MV-4-11 (cell line): ENCODE measurements at regions not wholly inside any gene's neighbourhood (a gene's known extent, or its start where the extent isn't known, plus 50 kb on each side); places are given as distances from the start of the nearest gene placed in this dataset.

Experiments used
- DNase-seq: peaks from one replicate; lab custom pipeline; 2025; lab: John Stamatoyannopoulos, UW

DNA sequence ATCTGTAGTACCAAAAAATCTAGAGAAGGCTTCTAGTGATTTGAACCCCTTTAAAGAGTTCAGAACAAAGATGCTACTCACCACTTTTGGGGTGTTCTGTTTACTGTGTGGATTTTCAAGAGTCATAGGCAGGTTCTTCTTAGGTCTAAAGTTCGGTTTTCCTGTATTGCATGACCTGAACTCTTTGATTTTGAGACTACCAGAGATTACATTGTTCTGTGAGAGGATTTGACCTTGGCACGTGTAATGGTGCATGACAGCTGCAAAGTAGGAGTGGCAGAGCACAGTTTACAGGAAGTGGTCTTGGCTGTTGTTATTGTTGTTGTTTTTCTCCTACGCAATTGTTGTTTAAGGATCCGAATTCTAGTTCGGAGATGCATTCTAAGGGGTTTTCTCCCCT is 592.7 kb downstream of the EPHA7 start:
- no peak for DNase-seq

DNA sequence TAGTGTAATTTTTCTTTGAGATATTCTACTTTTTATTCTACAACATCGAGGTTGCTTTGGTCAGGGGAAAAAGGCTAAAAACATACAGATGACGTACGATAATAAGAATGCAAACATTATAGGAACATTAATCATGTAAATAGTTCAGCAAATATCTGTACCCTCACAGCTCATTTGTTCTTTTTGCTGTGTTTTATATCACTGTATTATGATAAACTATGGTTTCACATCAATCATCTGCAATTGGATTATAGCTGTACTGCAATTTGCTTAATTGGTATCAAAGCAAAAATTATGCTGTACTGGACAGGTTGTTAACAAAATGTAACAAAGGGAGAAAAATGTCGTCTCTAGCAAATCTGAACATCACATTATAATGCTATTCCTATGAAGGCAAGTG is 597.1 kb downstream of the EPHA7 start:
- no peak for DNase-seq

GRCh38 chr6:92820601-92821000 is 598.8 kb downstream of the EPHA7 start:
- DNase-seq, result no peak

DNA sequence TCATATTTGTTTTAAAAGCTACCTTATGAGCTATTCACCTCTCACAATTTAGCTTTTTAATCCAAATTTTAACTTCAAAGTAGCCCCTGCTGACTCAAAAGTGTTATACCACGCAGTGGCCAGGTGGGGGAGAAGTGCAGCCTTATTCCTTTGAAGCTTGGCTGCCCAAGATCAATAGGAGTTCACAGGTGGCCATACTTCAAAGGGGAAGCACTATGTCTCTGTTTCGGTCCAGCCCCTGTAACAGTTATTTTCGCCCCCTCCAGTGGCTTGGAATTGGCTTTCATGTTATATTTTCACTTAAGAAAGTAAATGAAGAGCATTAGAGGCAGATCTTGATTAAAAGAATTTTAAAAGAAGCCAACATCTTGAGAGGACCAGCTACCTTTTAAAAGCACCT is 608.4 kb downstream of the EPHA7 start:
- peak; percentile 42 for DNase-seq

DNA sequence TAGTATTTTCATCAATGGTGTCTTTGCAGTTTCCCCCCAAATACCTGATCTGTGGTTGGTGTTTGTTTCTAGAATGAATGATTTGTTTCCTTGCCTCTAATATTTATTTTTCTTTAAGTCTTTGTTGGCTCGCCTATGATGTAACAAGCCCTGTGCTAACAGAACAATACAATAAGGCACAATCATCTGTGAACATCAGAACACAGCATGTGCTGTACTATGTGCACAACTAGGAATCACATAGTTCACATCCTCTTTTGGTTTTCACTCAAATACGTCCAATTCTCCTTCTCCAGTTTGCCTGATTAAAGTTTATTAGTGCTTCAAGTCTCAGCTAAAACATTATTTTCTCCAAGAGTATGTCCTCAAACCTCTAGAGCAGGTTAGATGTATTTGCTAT is 613.1 kb downstream of the EPHA7 start:
- no peak for DNase-seq

DNA sequence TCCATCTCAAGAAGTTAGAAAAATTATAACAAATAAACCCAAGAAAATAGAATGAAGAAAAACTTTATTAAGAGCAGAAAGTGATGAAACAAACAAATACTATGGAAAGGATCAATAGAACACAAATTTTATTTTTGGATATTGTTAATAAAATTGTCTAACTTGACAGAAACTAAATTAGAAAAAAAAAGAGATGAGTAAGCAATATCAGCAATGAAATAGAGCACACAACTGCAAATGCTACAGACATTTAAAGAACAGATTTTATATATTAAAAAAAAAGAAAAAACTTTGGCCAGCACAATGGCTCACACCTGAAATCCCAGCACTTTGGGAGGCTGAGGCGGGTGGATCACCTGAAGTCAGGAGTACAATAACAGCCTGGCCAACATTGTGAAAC is 628.0 kb downstream of the EPHA7 start:
- no peak for DNase-seq

DNA sequence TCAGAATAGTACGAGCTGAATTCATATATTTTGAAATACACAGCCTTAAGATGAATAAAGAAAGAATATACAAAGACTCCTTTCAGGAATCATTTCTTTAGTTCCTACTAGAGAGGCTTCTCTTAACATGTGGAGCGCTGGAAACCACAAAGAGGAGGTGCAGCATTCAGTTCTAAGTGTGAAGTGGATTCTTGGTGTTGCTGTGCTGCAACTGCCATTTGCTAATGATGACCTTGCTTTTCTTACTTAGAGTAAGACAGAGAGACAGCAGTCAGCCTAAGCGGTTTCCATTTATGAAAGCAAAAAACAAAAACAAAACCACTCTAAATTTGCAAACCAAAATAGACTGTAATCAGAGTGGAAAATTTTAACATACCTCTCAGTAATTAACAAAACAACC is 629.0 kb downstream of the EPHA7 start:
- no peak for DNase-seq

DNA sequence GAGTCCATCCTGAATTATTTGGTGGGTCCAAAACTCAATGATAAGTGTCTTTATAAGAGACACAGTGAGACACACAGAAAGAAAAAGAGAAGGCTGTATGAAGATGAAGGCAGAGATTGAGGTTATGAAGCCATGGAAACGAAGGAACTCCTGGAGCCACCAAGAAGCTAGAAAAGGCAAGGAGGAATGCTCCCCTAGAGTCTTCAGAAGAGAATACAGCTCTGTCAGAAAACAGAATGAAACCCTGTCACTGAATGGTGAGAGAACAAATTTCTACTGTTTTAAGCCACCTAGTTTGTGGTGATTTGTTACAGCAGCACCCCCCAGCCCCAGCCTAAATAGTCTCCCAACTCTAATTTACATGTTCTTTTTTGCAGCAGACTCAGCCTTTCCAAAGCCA is 635.1 kb downstream of the EPHA7 start:
- no peak for DNase-seq

DNA sequence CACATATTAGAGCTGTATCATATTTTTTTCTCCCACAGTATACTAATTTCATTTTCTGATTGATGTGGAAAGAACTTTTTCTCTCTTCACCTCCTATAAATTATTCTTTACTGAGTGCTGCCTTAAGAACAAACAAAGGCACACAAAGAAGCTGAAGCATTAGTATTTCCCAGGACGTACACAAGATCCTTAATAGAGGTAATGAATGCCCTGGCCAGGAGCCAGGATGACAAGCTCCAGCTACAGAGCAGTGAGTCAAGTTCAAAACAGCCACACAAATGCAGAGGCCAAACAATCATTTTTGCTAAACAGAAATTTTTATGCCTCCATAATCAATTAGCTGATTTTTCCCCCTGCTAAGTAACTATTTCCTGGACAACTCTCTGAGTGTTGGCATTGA is 639.6 kb downstream of the EPHA7 start:
- no peak for DNase-seq

DNA sequence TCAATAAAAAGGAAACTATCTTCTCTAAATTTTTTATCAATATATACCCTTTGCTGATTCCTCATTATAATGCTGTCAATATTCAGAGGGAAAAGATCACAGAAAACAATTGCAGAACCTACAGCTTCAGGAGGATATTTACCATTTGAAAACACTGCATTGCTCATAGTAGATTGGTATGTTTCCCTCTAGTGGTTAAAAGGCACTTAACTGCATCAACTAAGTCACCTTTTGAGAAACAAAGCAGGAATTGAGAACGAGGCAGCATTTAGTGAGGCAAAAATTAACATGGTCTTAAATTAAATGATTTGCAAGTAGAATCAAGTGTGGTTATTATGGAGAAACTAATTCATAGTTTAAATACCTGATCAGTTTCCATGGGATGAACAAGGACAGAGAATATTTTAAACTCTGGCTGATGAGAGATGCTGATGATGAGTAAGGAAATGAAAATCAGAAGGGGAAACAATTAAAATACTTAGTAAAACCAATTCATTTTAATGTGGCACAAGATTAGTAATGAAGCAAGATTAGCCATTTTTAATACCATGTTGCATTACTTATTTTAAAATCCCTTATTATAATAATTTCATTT is 642.1 kb downstream of the EPHA7 start:
- DNase-seq, result peak; percentile 52

- DNase-seq, result no peak
Measured at GRCh38 chr6:92770540-92770939, 648.8 kb downstream of the EPHA7 start.

DNA sequence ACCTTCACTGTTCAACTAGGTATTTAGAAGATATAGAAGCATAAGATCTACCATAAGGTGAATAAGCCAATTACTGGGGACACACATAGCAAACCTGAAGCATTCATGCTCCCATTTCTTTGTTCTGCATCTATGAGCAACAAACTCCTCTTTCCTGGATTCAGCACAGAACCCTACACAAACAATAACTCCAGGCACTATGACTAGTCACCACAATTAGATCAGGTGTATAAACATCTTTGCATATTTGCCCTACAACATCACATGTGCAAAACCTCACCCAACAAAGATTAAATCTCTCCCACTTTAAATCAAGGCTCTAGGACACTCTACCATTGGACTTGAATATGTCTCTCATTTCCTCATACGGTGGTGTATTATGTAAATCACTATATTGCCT is 652.3 kb downstream of the EPHA7 start:
- no peak for DNase-seq

DNA sequence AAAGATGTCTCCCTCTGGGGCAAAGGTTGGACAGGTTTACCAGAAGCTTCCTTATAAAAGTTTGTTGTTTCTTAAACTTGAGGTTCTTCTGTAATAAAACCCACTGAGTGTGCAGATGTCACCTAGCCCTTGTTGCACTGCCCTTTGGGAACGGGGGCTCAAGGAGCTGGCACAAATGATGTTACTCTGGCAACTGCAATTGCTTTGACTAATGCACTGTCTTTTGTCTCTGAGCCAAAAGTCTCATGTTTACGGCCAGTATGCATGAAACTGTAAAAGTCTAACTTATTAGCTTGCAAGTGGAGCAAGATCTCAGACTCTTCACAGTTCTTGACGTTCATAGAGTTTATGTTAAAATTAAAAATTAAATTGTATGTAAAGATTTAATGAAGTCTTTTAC is 655.7 kb downstream of the EPHA7 start:
- DNase-seq, result no peak

- DNase-seq, result no peak
Measured at GRCh38 chr6:92763274-92763584, 656.1 kb downstream of the EPHA7 start.

DNA sequence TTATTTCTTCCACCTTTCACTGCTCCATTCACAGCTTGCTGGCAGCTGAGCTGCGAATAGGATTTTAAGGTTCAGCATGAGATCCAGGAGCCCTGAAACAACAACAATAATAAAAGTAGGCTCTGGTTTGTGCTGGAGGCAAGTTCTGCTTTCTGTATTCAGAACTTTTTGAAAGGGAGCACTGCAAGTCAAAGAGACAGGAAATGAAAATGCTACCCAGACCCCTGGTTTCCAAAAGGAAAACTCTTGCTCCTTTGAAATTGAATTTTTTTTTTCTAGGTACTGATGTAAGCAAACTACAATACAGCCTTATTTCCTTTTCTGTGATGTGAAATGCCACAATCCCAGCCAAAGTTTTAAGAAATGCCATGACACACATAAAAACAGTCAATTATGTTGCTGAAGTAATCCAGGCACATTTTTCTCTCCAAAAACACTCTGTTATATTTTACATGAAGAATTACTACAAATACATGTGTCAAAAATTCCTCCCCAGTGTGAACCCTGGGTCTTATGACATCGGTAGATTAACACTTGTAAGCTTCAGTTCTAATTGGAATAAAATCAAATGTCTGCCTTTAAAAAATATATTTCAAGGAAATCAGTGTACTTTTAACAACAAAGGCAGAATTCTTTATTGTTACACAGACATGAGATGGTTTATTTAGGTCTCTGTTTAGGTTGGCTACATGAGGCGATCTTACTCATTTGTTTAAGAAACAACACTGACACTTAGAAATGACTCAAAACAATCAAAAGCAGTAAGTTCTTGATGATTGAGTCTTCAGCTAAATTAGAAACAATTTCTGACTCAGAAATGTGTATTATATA is 656.7 kb downstream of the EPHA7 start:
- DNase-seq, result peak; percentile 8

DNA sequence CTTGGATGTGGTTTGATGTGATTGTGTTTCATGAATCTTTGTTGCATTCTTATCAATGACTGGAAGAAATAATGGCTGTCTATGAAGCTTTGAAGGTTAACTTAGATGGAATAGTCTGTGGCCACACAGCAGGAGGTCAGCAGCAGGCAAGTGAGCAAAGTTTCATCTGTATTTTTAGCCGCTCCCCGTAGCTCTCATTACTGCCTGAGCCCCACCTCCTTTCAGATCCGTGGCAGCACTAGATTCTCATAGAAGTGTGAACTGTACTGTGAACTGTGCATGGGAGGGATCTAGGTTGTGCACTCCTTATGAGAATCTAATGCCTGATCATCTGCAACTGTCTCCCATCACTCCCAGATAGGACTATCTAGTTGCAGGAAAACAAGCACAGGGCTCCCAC is 660.2 kb downstream of the EPHA7 start:
- DNase-seq, result no peak

DNA sequence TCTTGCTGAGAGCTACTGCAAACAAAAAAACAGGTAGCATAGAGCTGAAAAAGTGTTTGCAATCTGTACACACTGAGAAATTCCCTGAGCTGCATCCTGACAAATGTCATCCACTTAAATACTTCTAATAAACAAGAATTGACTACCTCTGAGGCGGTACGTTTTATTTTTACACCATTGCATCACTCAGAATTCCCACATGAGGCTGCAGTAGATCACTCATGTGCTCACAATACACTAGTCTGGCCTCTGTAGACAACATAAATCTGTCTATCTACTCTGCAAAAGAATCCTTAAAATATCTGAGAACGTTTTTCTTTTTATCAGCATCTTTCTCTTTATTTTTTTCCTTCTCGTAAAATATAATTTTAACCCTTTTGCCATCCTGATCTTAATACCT is 661.4 kb downstream of the EPHA7 start:
- DNase-seq, result no peak

GRCh38 chr6:92756912-92757311 is 662.4 kb downstream of the EPHA7 start:
- DNase-seq, result no peak

- no peak for DNase-seq
Measured at GRCh38 chr6:92753956-92754355, 665.4 kb downstream of the EPHA7 start.

GRCh38 chr6:92752114-92752513 is 667.2 kb downstream of the EPHA7 start:
- DNase-seq, result no peak

GRCh38 chr6:92748131-92748530 is 671.2 kb downstream of the EPHA7 start:
- no peak for DNase-seq

- DNase-seq, result no peak
Measured at GRCh38 chr6:92737983-92738382, 681.4 kb downstream of the EPHA7 start.

DNA sequence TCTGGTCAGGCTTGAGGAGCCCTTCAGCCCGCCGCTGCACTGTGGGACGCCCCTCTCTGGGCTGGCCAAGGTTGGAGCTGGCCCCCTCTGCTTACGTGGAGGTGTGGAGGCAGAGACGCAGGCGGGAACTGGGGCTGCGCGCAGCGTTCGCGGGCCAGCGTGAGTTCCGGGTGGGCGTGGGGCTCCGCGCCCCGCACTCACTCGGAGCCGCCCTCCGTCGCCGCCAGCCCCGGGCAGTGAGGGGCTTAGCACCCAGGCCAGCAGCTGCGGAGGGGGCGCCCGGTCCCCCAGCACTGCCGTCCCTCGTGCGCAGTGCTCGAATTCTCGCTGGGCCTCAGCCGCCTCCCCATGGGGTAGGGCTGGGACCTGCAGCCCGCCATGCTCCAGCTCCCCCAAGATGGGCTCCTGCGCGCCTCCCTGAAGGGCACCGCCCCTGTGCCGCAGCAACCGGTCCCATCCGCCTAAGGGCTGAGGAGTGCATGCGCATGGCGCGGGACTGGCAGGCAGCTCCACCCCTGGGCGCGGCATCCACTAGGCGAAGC is 695.9 kb downstream of the EPHA7 start:
- DNase-seq, result no peak

DNA sequence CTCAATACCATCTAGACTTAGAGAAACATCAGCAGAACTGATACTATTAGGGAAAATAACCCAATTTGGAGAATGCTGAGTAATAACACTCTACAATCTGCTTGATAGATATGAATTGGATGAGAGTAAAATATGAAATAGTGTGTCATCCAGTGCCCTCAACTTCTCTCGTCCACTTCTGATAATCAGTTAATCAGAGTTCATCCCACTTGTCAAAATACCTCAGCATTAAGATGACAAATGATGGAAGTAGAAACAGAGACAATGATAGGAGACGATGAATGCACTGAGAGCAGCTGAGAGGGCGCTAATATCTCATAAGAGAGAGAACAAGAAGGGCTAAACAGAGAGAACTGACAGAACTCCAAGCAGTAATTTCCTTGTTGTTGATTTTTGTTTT is 699.6 kb downstream of the EPHA7 start:
- DNase-seq, result no peak
